ENCODE measurements at regions not wholly inside any gene's neighbourhood (a gene's known extent, or its start where the extent isn't known, plus 50 kb on each side); places are given as distances from the start of the nearest gene placed in this dataset.

GRCh38 chr20:22472447-22473100, 111.8 kb downstream of the FOXA2 start (continued):
- peak; percentile 48; the same call in 1 of the 2 replicates for TF ChIP-seq SALL1 (CRISPR knock-in tag; IDR thresholded peaks at IDR 0.05)
- TF ChIP-seq ZFP91 (CRISPR knock-in tag; IDR thresholded peaks at IDR 0.05; ENCODE audit: borderline replicate concordance), result peak; percentile 43; the same call in 1 of the 2 replicates
- TF ChIP-seq DNMT1 (CRISPR knock-in tag; IDR thresholded peaks at IDR 0.05), result no peak
- no peak for TF ChIP-seq ZNF281 (CRISPR knock-in tag; IDR thresholded peaks at IDR 0.05; ENCODE audit: borderline replicate concordance)
- TF ChIP-seq ZSCAN25 (CRISPR knock-in tag; IDR thresholded peaks at IDR 0.05), result peak; percentile 74
- TF ChIP-seq BHLHE40 (IDR thresholded peaks at IDR 0.05; ENCODE audit: low read length), result no peak
- TF ChIP-seq HOXA3 (CRISPR knock-in tag; IDR thresholded peaks at IDR 0.05), result peak; percentile 24; the same call in 1 of the 2 replicates
- peak; percentile 77; the same call in 1 of the 2 replicates for TF ChIP-seq ZBTB7A (CRISPR knock-in tag; IDR thresholded peaks at IDR 0.05)
- TF ChIP-seq DBP (CRISPR knock-in tag; IDR thresholded peaks at IDR 0.05; ENCODE audit: not compliant biosample characterization), result no peak
- TF ChIP-seq GATAD2A (CRISPR knock-in tag; IDR thresholded peaks at IDR 0.05), result peak; percentile 45; the same call in 1 of the 2 replicates
- TF ChIP-seq XRCC5 (optimal IDR thresholded peaks at IDR 0.05; ENCODE audit: low read length), result peak; percentile 59
- peak; percentile 32; the same call in 1 of the 2 replicates for TF ChIP-seq ZFX (CRISPR knock-in tag; IDR thresholded peaks at IDR 0.05; ENCODE audit: low read depth)
- peak; percentile 59; the same call in 1 of the 2 replicates for TF ChIP-seq SMC3 (IDR thresholded peaks at IDR 0.05; ENCODE audit: low read length)
- TF ChIP-seq ZNF121 (CRISPR knock-in tag; IDR thresholded peaks at IDR 0.05), result peak; percentile 61; the same call in 1 of the 2 replicates
- TF ChIP-seq MYPOP (CRISPR knock-in tag; IDR thresholded peaks at IDR 0.05), result no peak
- no peak for TF ChIP-seq MEF2D (CRISPR knock-in tag; IDR thresholded peaks at IDR 0.05)
- no peak for TF ChIP-seq TSC22D2 (CRISPR knock-in tag; IDR thresholded peaks at IDR 0.05; ENCODE audit: borderline replicate concordance)
- no peak for TF ChIP-seq TEF (CRISPR knock-in tag; IDR thresholded peaks at IDR 0.05)
- no peak for TF ChIP-seq ATF7 (IDR thresholded peaks at IDR 0.05)
- no peak for TF ChIP-seq ATF7 (CRISPR knock-in tag; IDR thresholded peaks at IDR 0.05)
- TF ChIP-seq ZBTB1 (CRISPR knock-in tag; IDR thresholded peaks at IDR 0.05; ENCODE audit: borderline replicate concordance), result no peak
- TF ChIP-seq PLRG1 (conservative IDR thresholded peaks at IDR 0.05), result no peak
- TF ChIP-seq TOPORS (CRISPR knock-in tag; IDR thresholded peaks at IDR 0.05), result no peak
- peak; percentile 13; the same call in 1 of the 2 replicates for TF ChIP-seq ZNF788 (CRISPR knock-in tag; IDR thresholded peaks at IDR 0.05; ENCODE audit: borderline replicate concordance)
- TF ChIP-seq RXRA (CRISPR knock-in tag; IDR thresholded peaks at IDR 0.05), result no peak

Data from HepG2 (cell line).